ENCODE measurements at regions not wholly inside any gene's neighbourhood (a gene's known extent, or its start where the extent isn't known, plus 50 kb on each side); places are given as distances from the start of the nearest gene placed in this dataset.

GRCh38 chr1:110728388-110729001 lies 53.8 kb upstream of the KCNA3 start:
- TF ChIP-seq EGR1 (IDR thresholded peaks at IDR 0.05) (no peak), CEBPB (IDR thresholded peaks at IDR 0.05) (no peak), NFIC (IDR thresholded peaks at IDR 0.05) (no peak), YY1 (IDR thresholded peaks at IDR 0.05; ENCODE audit: low read depth) (no peak), REST (IDR thresholded peaks at IDR 0.05; ENCODE audit: low read depth) (no peak), FOXM1 (IDR thresholded peaks at IDR 0.05; ENCODE audit: borderline replicate concordance, low read depth) (no peak), EP300 (IDR thresholded peaks at IDR 0.05; ENCODE audit: borderline replicate concordance) (no peak), TEAD4 (IDR thresholded peaks at IDR 0.05) (no peak), MAX (IDR thresholded peaks at IDR 0.05) (no peak), TCF12 (IDR thresholded peaks at IDR 0.05; ENCODE audit: low read depth) (no peak), RAD21 (IDR thresholded peaks at IDR 0.05; ENCODE audit: low read depth) (no peak), CREB1 (IDR thresholded peaks at IDR 0.05; ENCODE audit: low read depth) (no peak), USF1 (IDR thresholded peaks at IDR 0.05) (no peak), TAF1 (IDR thresholded peaks at IDR 0.05; ENCODE audit: low read depth) (no peak)
